ENCODE measurements at regions not wholly inside any gene's neighbourhood (a gene's known extent, or its start where the extent isn't known, plus 50 kb on each side); places are given as distances from the start of the nearest gene placed in this dataset.

GRCh38 chr1:22217811-22218460 is 75.0 kb upstream of the WNT4 start:
- Histone ChIP-seq H4K20me1 (ENCODE audit: control insufficient read depth, insufficient read depth, low read depth, low read length) (no peaks in the 10 kb centered on the region; the same call in 1 of the 2 replicates), H3K27me3 (ENCODE audit: control insufficient read depth, low read length) (peaks cover 3% of the 10 kb centered on the region)

GRCh38 chr1:22218618-22219250 is 75.8 kb upstream of the WNT4 start:
- H3K27me3 ChIP-seq (ENCODE audit: control insufficient read depth, low read length) = no peaks in the 10 kb centered on the region
- H3F3A ChIP-seq (ENCODE audit: control insufficient read depth, insufficient read depth) = no peaks in the 10 kb centered on the region
- H3K79me2 ChIP-seq (ENCODE audit: control insufficient read depth, low read length) = no peaks in the 10 kb centered on the region
- no peak overlapping the region for H3K4me3 ChIP-seq (ENCODE audit: low read length)
- no peaks in the 10 kb centered on the region for H3K36me3 ChIP-seq (ENCODE audit: control insufficient read depth, low read length)
- H4K20me1 ChIP-seq (ENCODE audit: control insufficient read depth, insufficient read depth, low read depth, low read length) = no peaks in the 10 kb centered on the region; the same call in 1 of the 2 replicates
- H3K4me2 ChIP-seq (ENCODE audit: low read length) = no peak overlapping the region
- H3K4me1 ChIP-seq (ENCODE audit: control insufficient read depth, low read length) = no peaks in the 10 kb centered on the region
- H3K9me3 ChIP-seq (ENCODE audit: control insufficient read depth, insufficient read depth, low read length) = no peaks in the 10 kb centered on the region
- TF ChIP-seq CTCF (IDR thresholded peaks at IDR 0.05; ENCODE audit: low read depth, low read length, poor library complexity, severe bottlenecking) (no peak), EZH2phosphoT487 (IDR thresholded peaks at IDR 0.05; ENCODE audit: borderline replicate concordance, low read length) (no peak)
- no peak overlapping the region for H3K27ac ChIP-seq (ENCODE audit: low read depth, low read length)
- H3K9me2 ChIP-seq (replicated peaks; ENCODE audit: control insufficient read depth, low read length) = no peaks in the 10 kb centered on the region

More at GRCh38 chr1:22217811-22218460, 75.0 kb upstream of the WNT4 start:
- Histone ChIP-seq H3K9me3 (ENCODE audit: control insufficient read depth, insufficient read depth, low read length) (no peaks in the 10 kb centered on the region), H3K79me2 (ENCODE audit: control insufficient read depth, low read length) (no peaks in the 10 kb centered on the region), H3K9me2 (replicated peaks; ENCODE audit: control insufficient read depth, low read length) (no peaks in the 10 kb centered on the region), H3K27ac (ENCODE audit: low read depth, low read length) (no peak overlapping the region), H3K4me1 (ENCODE audit: control insufficient read depth, low read length) (no peaks in the 10 kb centered on the region), H3K4me2 (ENCODE audit: low read length) (no peak overlapping the region), H3F3A (ENCODE audit: control insufficient read depth, insufficient read depth) (no peaks in the 10 kb centered on the region), H3K4me3 (ENCODE audit: low read length) (no peak overlapping the region), H3K36me3 (ENCODE audit: control insufficient read depth, low read length) (no peaks in the 10 kb centered on the region)
- TF ChIP-seq CTCF (IDR thresholded peaks at IDR 0.05; ENCODE audit: low read depth, low read length, poor library complexity, severe bottlenecking) (no peak), EZH2phosphoT487 (IDR thresholded peaks at IDR 0.05; ENCODE audit: borderline replicate concordance, low read length) (no peak)

GRCh38 chr1:22221233-22221780 is 78.4 kb upstream of the WNT4 start:
- H3K9me3 ChIP-seq (ENCODE audit: control insufficient read depth, insufficient read depth, low read length) = no peaks in the 10 kb centered on the region
- no peaks in the 10 kb centered on the region for H3K4me1 ChIP-seq (ENCODE audit: control insufficient read depth, low read length)
- H4K20me1 ChIP-seq (ENCODE audit: control insufficient read depth, insufficient read depth, low read depth, low read length) = no peaks in the 10 kb centered on the region; the same call in 1 of the 2 replicates
- H3F3A ChIP-seq (ENCODE audit: control insufficient read depth, insufficient read depth) = no peaks in the 10 kb centered on the region
- no peak overlapping the region for H3K4me3 ChIP-seq (ENCODE audit: low read length)
- no peak for TF ChIP-seq CTCF (IDR thresholded peaks at IDR 0.05; ENCODE audit: low read depth, low read length, poor library complexity, severe bottlenecking)
- TF ChIP-seq EZH2phosphoT487 (IDR thresholded peaks at IDR 0.05; ENCODE audit: borderline replicate concordance, low read length) = no peak
- no peaks in the 10 kb centered on the region for H3K36me3 ChIP-seq (ENCODE audit: control insufficient read depth, low read length)
- no peak overlapping the region for H3K4me2 ChIP-seq (ENCODE audit: low read length)
- H3K27me3 ChIP-seq (ENCODE audit: control insufficient read depth, low read length) = 0 out of 2 replicates have a peak, but pooled peaks cover 3% of the 10 kb centered on the region
- H3K79me2 ChIP-seq (ENCODE audit: control insufficient read depth, low read length) = no peaks in the 10 kb centered on the region
- H3K27ac ChIP-seq (ENCODE audit: low read depth, low read length) = no peak overlapping the region
- no peaks in the 10 kb centered on the region for H3K9me2 ChIP-seq (replicated peaks; ENCODE audit: control insufficient read depth, low read length)
